DMS153 treated with DMSO at 0.1 percent for 48 hours (cell line): ENCODE measurements at regions not wholly inside any gene's neighbourhood (a gene's known extent, or its start where the extent isn't known, plus 50 kb on each side); places are given as distances from the start of the nearest gene placed in this dataset.
A peak's percentile ranks its signal among the peaks of the same experiment; 100 is the strongest.

ENCODE experiments used
- DNase-seq: peaks from one replicate; lab custom pipeline; 2025; ENCODE audit not compliant: unreplicated experiment; lab: John Stamatoyannopoulos, UW

DNA sequence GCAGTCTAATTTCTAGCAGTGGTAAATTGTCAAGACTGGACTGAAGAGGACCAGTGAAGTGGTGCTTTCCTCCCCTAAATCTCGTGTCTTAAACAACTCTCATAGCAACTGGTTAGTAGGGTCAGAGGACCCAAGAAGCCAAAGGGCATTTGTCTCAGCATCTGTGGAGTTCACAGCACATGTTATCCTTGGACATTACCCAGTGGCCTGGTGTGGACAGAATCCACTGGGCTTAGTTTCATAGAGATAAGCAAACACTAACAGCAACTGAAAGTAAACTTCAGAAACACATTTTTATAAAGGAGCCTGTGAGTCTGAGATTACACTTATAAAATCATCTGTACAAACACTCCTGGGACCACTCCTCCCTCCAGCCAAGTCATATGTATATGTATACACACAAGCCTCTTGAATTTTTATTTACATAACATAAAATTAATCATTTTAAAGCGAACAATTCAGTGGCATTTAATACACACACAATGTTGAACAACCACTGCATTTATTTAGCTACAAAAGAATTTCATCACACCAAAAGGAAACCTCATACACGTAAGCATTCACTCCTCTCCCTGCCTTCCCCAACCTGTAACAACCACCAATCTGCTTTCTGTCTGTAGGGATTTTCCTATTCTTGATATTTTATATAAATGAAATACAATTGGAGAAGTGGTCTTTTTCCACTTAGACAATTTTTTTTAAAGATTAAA is 457.8 kb downstream of the RASEF start:
- no peak for DNase-seq

DNA sequence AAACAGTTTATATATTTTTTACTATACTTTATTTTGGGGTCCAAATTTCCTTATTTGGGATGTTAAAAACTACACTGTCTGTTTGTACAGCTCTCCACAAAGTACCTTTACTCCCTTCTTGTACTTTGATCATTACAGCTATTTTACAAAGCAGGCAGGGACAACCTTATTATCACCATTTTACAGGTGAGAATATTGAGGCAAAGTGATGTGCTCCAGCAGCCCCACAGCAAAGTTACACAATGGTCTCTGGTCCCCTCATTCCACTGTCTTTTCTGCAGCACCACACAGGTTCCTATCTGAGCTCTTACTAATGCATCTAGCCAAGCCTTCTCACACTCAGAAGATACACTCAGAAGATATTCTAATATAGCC is 457.3 kb downstream of the RASEF start:
- DNase-seq: no peak

DNA sequence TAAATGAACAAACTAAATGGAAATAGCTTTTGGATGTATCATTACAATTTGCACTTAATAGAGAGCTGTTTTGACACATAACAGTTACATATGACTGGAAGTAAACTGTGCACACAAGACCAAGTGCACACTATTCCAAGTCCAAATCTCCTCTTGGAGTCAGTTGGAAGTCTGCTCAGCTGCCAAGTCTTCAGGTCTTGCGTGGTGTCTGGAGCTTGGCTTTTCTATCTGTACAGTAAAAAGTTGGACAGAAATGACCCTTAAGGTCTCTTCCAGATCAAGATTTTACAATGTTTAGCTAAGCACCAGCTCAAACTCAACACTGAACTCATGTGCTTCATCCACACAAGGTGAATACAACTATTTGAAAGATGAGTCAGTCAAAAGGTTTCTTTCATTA is 456.9 kb downstream of the RASEF start:
- no peak for DNase-seq

DNA sequence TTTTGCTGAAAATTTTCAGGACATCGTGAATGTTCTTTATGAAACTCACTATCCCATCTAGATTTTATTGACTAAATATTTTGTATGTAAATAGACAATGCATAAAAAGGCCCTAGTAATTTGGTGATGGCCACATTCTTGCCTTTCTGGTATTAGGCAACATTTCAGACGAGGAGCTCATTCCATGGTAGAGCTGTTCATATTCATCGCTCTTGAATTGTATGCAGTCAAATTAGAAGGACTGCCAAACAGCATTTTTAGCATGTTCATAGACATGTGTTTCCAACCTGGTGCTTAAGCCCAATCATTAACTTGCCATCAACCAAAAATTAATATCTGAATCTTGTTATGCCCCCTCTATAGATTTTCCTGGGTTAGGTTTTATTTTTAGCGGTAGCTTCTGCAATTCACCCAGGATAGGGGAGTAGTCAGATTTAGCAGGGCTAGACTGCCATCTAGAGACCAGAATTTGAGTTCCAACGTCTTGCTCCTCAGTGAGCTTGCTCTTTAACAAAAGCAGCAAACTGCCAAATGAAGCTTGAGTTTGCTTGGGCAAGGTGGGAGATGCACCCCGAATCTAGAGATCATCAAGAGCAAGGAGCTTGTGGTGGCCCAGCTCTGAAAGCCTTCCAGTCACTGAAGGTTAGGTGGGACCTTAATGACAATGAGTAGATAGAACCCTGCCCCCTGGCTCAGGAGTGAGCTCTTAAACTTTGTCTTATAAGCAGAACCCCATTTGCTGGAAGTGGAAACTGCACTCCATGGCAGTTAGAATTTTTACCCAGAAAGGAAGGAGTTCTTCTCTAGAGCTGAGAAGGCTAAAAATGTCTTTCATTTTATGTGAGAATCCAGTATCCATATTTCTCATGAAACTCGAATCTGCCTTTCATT is 456.2 kb downstream of the RASEF start:
- no peak for DNase-seq

DNA sequence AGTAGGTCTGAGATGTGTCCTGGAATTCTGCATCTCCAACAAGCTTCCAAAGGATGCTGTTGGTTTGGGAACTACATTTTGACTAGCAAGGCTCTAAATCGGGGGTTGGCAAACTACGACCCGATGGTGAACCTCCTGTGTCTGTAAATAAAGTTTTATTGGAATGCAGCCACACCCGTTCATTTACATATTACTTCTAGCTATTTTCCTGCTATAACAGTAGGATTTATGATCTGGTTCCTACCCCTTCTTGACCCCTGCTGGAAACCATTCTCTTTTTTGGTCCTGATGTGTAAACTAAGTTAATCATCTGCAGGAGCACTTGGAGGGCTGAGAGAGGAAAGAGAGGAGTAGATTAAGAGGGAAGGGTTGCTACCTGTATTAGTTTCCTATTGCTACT is 454.5 kb downstream of the RASEF start:
- no peak for DNase-seq

DNA sequence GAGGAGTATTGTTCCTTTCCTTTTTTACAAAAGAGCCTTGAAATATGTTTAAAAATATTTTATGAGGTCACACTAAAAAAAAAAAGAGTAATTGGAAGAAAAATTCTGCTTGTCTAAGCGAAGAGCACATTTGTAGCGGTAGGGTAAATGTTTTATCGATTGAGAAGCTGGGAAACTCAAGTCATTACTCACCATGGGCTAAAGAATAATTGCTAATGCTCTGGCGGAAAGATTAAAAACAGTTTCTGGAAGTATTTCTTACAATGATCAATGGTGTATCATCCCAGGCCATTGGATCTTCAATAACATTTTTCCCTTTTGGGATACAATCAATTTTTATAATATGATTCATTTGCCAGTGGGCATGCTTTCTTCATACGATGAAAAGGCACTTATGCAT is 450.0 kb downstream of the RASEF start:
- DNase-seq: no peak

DNA sequence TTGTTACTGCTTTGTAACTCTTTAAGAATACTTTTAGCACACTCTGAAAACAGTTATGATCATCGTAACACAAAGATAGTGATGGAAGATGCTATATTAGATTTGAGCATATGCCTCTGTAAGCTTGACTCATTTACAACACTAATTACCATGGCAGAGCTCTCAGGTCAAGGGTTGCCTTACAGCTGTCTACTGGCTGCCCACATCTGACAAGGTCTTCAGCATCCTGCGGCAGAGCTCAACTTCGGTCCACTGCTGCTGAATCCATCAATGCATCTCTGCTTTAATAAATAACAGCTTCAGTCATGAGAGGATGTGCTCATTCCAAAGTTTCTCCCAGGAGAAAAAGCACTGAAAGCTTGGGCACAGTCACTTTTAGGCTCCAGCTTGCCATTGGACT is 449.4 kb downstream of the RASEF start:
- no peak for DNase-seq

DNA sequence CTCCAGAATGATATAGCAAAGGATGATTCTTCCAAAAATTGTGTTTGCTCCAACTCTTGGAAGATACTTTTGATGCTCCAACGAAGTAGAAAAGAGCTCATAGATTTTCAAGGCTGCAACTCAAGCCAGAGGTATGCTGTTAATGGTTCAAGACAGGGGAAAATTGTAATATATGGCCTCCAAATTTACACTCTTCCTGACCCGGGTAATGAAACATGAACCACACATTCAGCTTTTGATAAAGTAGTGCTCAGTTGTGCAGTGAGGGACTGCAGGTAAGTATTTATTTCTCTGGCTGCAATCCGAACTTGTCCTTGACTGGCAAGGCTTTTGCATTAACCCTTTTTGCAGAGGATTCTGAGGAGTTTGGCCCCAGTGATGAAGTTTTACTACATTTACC is 446.4 kb downstream of the RASEF start:
- DNase-seq: no peak

DNA sequence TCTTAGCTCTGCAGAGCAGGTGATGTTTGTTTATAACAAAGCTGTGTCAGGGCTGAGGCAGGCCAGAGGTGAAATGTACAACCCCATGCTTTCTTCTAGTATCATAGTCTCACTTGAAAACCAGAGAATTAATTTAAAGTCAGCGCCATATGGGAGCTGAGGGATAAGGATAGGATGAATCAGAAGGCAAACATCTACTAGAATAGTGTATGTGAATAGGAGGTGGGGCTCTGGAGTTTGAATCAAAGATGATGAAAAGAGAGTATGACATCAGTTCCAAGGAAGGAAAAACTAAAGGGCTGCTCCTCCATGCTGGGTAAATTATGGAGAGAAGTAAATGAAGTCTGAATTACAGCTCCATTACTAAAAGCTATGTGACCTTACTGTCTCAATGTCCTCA is 441.5 kb downstream of the RASEF start:
- DNase-seq: peak; percentile 40

DNA sequence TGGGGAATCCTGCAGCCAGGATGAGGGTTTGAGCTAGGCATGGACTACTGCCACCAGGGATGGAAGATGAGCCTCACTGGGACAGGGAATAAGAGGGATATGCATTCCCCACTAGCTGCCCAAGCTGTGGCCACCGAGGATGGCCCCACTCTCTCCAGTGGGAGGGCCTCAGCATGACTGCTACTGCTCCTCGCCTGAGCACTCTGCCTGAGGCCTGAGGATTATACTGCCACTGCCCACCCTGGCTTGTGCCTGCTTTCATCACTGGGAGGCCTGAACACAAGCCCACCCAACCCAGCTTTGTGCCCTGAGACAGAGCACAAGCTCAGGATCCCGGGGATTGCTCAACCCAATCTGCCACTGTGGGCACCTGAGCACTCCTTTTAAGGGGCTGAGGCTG is 425.6 kb downstream of the RASEF start:
- no peak for DNase-seq

DNA sequence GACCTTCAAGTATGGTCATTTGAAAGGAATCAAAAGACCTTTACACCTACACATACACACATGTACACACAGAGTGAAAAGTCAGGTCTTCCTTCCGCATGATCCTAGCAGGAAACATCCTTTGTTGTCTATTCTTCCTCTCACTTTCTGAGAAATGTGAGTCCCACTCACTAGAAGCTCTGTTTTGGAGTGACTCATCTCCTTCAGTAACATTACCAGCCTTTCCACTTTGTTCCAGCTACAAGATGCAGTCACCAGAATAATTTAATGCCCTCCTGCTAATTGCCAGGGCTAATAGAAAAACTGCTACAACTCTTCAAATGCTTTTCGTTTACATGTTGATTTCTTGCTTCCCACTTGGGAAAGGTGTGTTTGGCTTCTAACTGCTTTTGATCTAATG is 417.3 kb downstream of the RASEF start:
- no peak for DNase-seq

DNA sequence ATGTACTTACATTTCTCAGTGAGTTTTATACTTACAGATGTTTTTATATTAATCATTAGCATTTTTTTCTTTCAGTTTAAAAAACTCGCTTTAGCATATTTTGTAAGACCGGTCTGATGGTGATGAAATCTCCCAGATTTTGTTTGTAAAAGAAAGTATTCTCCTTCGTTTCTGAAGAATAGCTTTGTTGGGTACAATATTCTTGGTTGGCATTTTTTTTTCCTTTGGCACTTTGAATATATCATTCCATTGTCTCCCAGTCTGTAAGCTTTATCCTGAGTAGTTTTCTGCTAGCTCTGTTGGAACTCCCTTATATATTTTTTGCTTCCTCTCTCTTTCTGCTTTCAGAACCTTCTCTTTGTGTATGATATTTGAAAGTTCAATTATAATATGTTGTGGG is 412.6 kb downstream of the RASEF start:
- DNase-seq: no peak

DNA sequence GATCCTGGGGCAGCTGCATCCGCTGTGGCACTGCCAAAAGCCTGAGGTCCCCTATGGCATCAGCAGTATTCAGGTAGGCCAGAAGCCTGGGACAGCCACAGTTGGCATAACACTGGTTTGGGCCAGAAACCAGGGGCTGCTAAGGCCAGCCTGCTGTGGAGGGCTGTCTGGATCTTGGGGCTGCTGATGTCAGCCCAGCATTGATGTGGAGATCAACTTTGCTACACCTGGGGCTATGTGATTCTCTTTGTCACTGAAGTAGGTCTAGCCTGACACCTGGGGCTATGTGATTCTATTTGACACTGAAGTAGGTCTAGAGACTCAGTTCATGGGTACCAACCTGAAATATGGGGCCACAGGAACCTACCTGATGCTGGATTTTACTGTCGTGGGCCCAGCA is 411.5 kb downstream of the RASEF start:
- DNase-seq: no peak

DNA sequence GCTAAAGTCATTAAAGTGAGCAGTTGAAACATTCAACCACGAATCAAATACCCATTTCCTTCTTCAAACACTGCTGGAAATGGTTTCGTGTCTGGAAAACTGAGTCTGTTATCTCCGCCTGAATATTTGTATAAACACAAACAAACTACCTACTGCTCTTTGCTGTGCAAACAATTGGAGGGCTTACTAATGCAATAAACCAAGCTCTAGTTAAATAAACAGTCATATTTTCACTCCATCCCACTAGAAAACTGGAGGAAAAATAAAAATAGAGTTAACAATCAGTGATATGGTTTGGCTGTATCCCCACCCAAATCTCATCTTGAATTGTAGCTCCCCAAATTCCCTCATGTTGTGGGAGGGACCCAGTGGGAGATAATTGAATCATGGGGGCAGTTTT is 397.6 kb downstream of the RASEF start:
- no peak for DNase-seq

DNA sequence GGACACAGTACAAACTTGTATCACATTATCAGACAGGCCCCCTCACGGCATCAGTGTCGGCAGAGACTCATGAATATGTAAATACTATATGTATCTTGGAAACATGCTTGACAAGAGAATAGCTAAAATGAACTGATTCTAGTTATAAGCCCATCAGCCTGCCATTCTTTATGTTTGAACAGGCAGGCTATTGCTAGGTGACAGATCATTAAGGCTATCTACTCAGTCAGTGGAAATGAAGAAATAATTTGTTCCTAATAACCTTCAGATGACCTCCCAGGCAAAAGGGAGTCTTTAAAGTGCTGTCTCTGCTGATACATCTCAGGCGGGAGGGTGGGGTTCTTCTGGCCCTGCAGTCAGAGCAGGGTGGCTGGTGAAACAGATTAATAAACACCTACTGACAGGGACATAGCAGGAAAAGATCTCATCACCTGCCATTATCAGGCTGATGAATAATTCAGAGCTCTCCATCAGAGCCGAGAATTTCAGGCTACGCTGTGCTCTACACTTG is 394.2 kb downstream of the RASEF start:
- no peak for DNase-seq

DNA sequence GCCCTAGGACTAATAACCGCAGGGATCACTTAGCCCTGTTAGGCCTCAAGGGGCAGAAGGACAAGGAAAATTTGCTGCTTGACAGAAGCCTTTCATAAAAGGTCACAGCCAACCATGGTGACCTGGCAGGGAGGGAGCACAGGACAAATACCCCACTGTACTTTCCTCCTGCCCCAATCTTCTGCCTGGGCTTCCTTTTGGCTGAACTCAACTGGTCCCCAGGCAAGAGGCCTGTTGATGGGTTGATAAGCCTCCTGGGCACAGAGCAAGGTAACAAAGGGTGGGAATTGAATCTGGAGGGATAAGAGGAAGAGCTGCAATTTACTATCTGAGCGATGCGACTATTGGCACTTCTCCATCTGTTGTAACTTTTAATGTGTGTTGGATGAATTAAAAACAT is 392.9 kb downstream of the RASEF start:
- no peak for DNase-seq

DNA sequence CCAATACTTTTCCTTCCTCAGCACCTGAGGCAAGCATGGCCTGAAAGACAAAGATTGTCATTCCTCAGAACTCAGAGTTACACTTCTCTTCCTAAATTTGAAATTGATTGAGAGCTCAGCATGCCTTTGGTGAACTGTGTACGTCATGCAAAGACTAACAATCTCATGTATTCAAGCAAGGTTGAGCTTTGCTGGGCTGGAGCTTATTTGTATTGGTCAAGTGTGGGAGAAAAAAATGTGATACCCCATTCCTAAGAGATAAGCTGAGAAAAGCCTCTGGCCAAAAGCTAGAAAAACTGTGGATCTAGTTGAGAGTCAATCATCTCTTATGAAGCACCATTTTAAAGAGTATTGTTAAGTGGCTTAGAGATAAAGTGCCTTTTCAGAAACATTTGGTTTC is 392.2 kb downstream of the RASEF start:
- DNase-seq: no peak

DNA sequence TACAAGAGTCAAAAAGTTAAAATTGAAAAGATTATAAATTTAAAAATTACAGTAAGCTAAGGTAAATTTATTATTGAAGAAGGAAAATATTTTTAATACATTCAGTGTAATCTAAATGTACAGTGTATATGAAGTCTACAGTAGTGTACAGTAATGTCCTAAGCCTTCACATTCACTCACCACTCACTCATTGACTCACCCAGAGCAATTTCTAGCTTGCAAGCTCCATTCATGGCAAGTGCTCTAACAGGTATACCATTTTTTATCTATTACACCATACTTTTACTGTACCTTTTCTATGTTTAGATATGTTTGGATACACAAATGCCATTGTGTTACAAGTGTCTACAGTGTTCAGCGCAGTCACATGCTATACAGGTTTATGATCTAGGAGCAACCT is 389.7 kb downstream of the RASEF start:
- no peak for DNase-seq

DNA sequence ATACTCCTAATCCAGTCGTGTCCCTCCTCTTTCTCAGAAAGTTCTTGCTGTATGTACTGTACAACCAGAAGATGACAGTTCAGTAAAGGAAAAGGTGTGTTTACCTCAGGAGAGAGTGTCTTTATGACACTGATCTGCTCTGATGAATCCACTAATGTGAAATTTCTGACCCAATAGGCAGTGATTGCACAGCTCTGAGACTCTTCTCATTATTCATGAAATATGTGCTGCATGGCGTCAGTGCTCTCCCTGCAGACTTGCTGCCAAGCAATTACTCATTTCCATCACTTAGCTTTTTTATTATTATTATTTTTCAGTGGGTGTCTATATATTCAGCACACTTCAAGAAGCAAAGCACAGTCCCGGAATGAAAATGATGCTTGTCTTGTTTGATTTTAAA is 389.0 kb downstream of the RASEF start:
- no peak for DNase-seq

DNA sequence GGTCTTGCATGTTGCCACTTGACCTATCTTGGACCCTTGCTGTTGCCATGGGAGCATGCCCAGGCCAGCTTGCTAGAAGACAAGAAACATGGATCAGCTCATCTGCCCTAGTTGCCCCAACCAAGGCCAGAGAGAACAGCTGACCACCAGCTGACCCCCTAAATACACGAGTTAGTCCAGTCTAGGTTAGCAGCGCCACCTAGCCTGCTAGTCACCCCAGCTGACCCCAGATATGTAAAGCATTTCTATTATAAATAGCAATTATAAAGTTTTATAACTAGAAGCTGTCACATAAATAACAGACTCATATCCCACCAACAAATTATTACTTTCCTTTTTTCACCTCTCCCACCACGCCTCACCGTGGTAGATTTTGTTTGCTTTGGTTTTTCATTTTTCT is 387.8 kb downstream of the RASEF start:
- DNase-seq: no peak

DNA sequence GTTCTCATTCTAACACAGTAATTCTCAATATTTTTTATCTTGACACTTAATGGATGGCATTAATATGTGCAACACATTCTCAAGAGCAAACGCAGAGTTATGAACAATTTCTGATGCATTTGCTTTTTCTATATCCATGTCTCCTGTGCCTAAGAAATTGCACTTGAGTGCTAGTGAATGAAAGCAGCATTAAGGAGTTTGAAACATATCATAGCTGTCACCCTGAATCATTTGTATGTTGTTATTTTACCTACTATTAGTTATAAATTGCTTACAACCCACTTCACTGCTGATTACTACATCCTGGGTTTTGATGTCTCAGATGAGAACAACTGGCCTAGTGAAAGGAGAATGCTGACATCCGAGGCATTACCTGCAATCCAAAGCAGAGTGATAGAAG is 387.3 kb downstream of the RASEF start:
- DNase-seq: no peak

DNA sequence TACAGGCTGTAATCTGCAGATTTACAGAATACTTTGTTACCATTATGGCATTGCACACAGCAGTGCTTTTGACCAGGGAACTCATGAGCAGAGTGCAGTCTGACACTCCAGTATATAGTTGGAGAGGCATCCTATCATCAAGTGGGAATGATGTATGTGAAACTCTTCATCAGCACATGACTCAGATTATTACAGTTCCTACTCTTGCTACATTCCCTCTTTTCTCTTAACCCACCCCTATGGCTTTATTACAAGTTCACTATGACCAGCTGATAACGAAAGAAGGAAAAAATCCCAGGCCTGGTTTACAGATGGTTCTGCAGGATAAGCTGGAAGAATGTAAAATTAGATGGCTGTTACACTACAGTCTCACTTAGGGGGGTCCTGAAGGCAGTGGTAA is 385.9 kb downstream of the RASEF start:
- no peak for DNase-seq
